ENCODE measurements at regions not wholly inside any gene's neighbourhood (a gene's known extent, or its start where the extent isn't known, plus 50 kb on each side); places are given as distances from the start of the nearest gene placed in this dataset.

DNA sequence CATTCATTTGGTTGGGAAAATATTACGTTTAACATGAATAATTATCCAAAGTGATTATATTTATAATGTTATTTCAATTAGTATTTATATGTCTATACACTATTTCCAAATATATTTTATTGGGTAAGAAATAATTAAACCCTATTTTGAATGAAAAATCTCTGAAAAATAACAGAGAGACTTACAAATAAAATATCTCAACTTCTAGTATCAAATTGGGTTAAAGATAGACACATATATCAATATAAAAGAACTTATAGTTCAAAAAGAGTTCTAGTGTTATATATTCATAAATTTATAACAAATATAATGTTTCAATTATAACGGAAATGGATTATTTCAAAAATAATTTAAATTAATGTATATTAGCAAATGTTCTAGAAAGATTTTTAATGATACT, 482.6 kb upstream of the PCDH20 start:
- ChIA-PET CTCF (no interaction called here), POLR2A (no interaction called here), RAD21 (ENCODE audit: low non-redundant PET in 1 of 2, low total read pairs in 2 of 2, uncharacterized antibody in 2 of 2, unreplicated experiment in 2 of 2) (no interaction called here)
- H3K9ac ChIP-seq (ENCODE audit: low read length), result no peak overlapping the region
- ATAC-seq (no peak), DNase-seq (ENCODE audit: low read depth, low spot score) (no peak)
- no peak overlapping the region for H3K4me2 ChIP-seq (ENCODE audit: low read length)
- no peaks in the 10 kb centered on the region for H3K36me3 ChIP-seq (ENCODE audit: control insufficient read depth in 1 of 2, insufficient read depth in 2 of 2, low read length in 2 of 2)
- no peaks in the 10 kb centered on the region for H3K9me3 ChIP-seq (ENCODE audit: control insufficient read depth in 1 of 2, insufficient read depth in 1 of 2, low read depth in 1 of 2, low read length in 2 of 2)
- H3K4me1 ChIP-seq (ENCODE audit: control insufficient read depth in 1 of 2, insufficient read depth in 2 of 2, low read length in 2 of 2), result no peaks in the 10 kb centered on the region
- H2AFZ ChIP-seq (ENCODE audit: low read depth, low read length, poor library complexity, severe bottlenecking), result no peak overlapping the region
- H3K79me2 ChIP-seq (ENCODE audit: insufficient read depth, low read length), result no peaks in the 10 kb centered on the region
- no peak overlapping the region for H3K4me3 ChIP-seq (replicated peaks in 1 of 2; ENCODE audit: low read depth in 1 of 2, low read length in 2 of 2)
- TF ChIP-seq EZH2phosphoT487 (IDR thresholded peaks at IDR 0.05; ENCODE audit: borderline replicate concordance), result no peak
- TF ChIP-seq POLR2AphosphoS5 (IDR thresholded peaks at IDR 0.05; ENCODE audit: low read depth, low read length), result no peak
- TF ChIP-seq CEBPB (IDR thresholded peaks at IDR 0.05; ENCODE audit: low read depth), result no peak
- no peak for TF ChIP-seq TCF7L2 (IDR thresholded peaks at IDR 0.05; ENCODE audit: borderline replicate concordance, extremely low read depth, insufficient read depth, insufficient read length)
- no peak for TF ChIP-seq ZNF274 (IDR thresholded peaks at IDR 0.05; ENCODE audit: low read depth, low read length)
- TF ChIP-seq ELF1 (IDR thresholded peaks at IDR 0.05; ENCODE audit: borderline replicate concordance, low read depth), result no peak
- TF ChIP-seq ZFX (IDR thresholded peaks at IDR 0.05), result no peak
- TF ChIP-seq CTCF (IDR thresholded peaks at IDR 0.05 in 2 of 3, conservative IDR thresholded peaks at IDR 0.05 in 1 of 3; ENCODE audit: borderline replicate concordance in 1 of 3, insufficient read depth in 1 of 3, low read depth in 2 of 3, low read length in 2 of 3), result no peak
- TF ChIP-seq, protein P1, sequence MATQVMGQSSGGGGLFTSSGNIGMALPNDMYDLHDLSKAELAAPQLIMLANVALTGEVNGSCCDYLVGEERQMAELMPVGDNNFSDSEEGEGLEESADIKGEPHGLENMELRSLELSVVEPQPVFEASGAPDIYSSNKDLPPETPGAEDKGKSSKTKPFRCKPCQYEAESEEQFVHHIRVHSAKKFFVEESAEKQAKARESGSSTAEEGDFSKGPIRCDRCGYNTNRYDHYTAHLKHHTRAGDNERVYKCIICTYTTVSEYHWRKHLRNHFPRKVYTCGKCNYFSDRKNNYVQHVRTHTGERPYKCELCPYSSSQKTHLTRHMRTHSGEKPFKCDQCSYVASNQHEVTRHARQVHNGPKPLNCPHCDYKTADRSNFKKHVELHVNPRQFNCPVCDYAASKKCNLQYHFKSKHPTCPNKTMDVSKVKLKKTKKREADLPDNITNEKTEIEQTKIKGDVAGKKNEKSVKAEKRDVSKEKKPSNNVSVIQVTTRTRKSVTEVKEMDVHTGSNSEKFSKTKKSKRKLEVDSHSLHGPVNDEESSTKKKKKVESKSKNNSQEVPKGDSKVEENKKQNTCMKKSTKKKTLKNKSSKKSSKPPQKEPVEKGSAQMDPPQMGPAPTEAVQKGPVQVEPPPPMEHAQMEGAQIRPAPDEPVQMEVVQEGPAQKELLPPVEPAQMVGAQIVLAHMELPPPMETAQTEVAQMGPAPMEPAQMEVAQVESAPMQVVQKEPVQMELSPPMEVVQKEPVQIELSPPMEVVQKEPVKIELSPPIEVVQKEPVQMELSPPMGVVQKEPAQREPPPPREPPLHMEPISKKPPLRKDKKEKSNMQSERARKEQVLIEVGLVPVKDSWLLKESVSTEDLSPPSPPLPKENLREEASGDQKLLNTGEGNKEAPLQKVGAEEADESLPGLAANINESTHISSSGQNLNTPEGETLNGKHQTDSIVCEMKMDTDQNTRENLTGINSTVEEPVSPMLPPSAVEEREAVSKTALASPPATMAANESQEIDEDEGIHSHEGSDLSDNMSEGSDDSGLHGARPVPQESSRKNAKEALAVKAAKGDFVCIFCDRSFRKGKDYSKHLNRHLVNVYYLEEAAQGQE (IDR thresholded peaks at IDR 0.05; ENCODE audit: low read depth), result no peak
- H4K20me1 ChIP-seq (ENCODE audit: insufficient read depth), result no peaks in the 10 kb centered on the region; the same call in 1 of the 2 replicates
- no peak overlapping the region for H3K27ac ChIP-seq (ENCODE audit: low read depth, low read length)
- no peaks in the 10 kb centered on the region for H3K27me3 ChIP-seq (ENCODE audit: insufficient read depth, low read length)
- intact Hi-C loops (cut with micrococcal nuclease), result no loop called here
- H3K9me2 ChIP-seq (ENCODE audit: insufficient read depth), result no peaks in the 10 kb centered on the region
- no TSS peak for BruUV-seq (replicated peaks)

Measured in HCT116 (cell line).